ENCODE measurements at regions not wholly inside any gene's neighbourhood (a gene's known extent, or its start where the extent isn't known, plus 50 kb on each side); places are given as distances from the start of the nearest gene placed in this dataset.

GRCh38 chr13:108156749-108157148 lies 58.6 kb downstream of the LIG4 start:
- no peak for DNase-seq
- in situ Hi-C loops (cut with HindIII; ENCODE audit: low pct_ligation_motif_present, low pct_unique_long_range_greater_than_20kb, low sequenced_read_pairs): no loop called here

GRCh38 chr13:108155185-108156106 lies 59.9 kb downstream of the LIG4 start:
- in situ Hi-C loops (cut with HindIII; ENCODE audit: low pct_ligation_motif_present, low pct_unique_long_range_greater_than_20kb, low sequenced_read_pairs): no loop called here
- DNase-seq: peak; percentile 45

GRCh38 chr13:108154421-108154858 lies 60.9 kb downstream of the LIG4 start:
- in situ Hi-C loops (cut with HindIII; ENCODE audit: low pct_ligation_motif_present, low pct_unique_long_range_greater_than_20kb, low sequenced_read_pairs): no loop called here
- DNase-seq: peak; percentile 12

- no peak for DNase-seq
- in situ Hi-C loops (cut with HindIII; ENCODE audit: low pct_ligation_motif_present, low pct_unique_long_range_greater_than_20kb, low sequenced_read_pairs): no loop called here
These were observed 68.7 kb downstream of the LIG4 start for GRCh38 chr13:108146642-108147041.

- no peak for DNase-seq
- in situ Hi-C loops (cut with HindIII; ENCODE audit: low pct_ligation_motif_present, low pct_unique_long_range_greater_than_20kb, low sequenced_read_pairs): no loop called here
These were observed 72.5 kb downstream of the LIG4 start for GRCh38 chr13:108142702-108143436.

GRCh38 chr13:108137176-108137575 lies 78.2 kb downstream of the LIG4 start:
- no peak for DNase-seq
- in situ Hi-C loops (cut with HindIII; ENCODE audit: low pct_ligation_motif_present, low pct_unique_long_range_greater_than_20kb, low sequenced_read_pairs): no loop called here

GRCh38 chr13:108127406-108127805 lies 87.9 kb downstream of the LIG4 start:
- no peak for DNase-seq
- in situ Hi-C loops (cut with HindIII; ENCODE audit: low pct_ligation_motif_present, low pct_unique_long_range_greater_than_20kb, low sequenced_read_pairs): no loop called here

- in situ Hi-C loops (cut with HindIII; ENCODE audit: low pct_ligation_motif_present, low pct_unique_long_range_greater_than_20kb, low sequenced_read_pairs): no loop called here
- DNase-seq: no peak
These were observed 89.3 kb downstream of the LIG4 start for GRCh38 chr13:108126056-108126455.

GRCh38 chr13:108121406-108121805 lies 93.9 kb downstream of the LIG4 start:
- in situ Hi-C loops (cut with HindIII; ENCODE audit: low pct_ligation_motif_present, low pct_unique_long_range_greater_than_20kb, low sequenced_read_pairs): no loop called here
- DNase-seq: no peak

- in situ Hi-C loops (cut with HindIII; ENCODE audit: low pct_ligation_motif_present, low pct_unique_long_range_greater_than_20kb, low sequenced_read_pairs): no loop called here
- DNase-seq: no peak
These were observed 94.5 kb downstream of the LIG4 start for GRCh38 chr13:108120856-108121255.

GRCh38 chr13:108120302-108120701 lies 95.0 kb downstream of the LIG4 start:
- in situ Hi-C loops (cut with HindIII; ENCODE audit: low pct_ligation_motif_present, low pct_unique_long_range_greater_than_20kb, low sequenced_read_pairs): no loop called here
- DNase-seq: no peak

GRCh38 chr13:108115738-108116137 lies 99.6 kb downstream of the LIG4 start:
- in situ Hi-C loops (cut with HindIII; ENCODE audit: low pct_ligation_motif_present, low pct_unique_long_range_greater_than_20kb, low sequenced_read_pairs): no loop called here
- DNase-seq: no peak

GRCh38 chr13:108113407-108113806 lies 101.9 kb downstream of the LIG4 start:
- in situ Hi-C loops (cut with HindIII; ENCODE audit: low pct_ligation_motif_present, low pct_unique_long_range_greater_than_20kb, low sequenced_read_pairs): no loop called here
- no peak for DNase-seq

- DNase-seq: no peak
- in situ Hi-C loops (cut with HindIII; ENCODE audit: low pct_ligation_motif_present, low pct_unique_long_range_greater_than_20kb, low sequenced_read_pairs): no loop called here
These were observed 110.6 kb downstream of the LIG4 start for GRCh38 chr13:108104736-108105135.

- DNase-seq: no peak
- in situ Hi-C loops (cut with HindIII; ENCODE audit: low pct_ligation_motif_present, low pct_unique_long_range_greater_than_20kb, low sequenced_read_pairs): no loop called here
These were observed 112.6 kb downstream of the LIG4 start for GRCh38 chr13:108102771-108103170.

- in situ Hi-C loops (cut with HindIII; ENCODE audit: low pct_ligation_motif_present, low pct_unique_long_range_greater_than_20kb, low sequenced_read_pairs): no loop called here
- no peak for DNase-seq
These were observed 118.9 kb downstream of the LIG4 start for GRCh38 chr13:108096301-108096915.

GRCh38 chr13:108095036-108095435 lies 120.3 kb downstream of the LIG4 start:
- DNase-seq: no peak
- in situ Hi-C loops (cut with HindIII; ENCODE audit: low pct_ligation_motif_present, low pct_unique_long_range_greater_than_20kb, low sequenced_read_pairs): no loop called here

GRCh38 chr13:108093616-108094015 lies 121.7 kb downstream of the LIG4 start:
- no peak for DNase-seq

GRCh38 chr13:108087810-108088209 lies 127.5 kb downstream of the LIG4 start:
- in situ Hi-C loops (cut with HindIII; ENCODE audit: low pct_ligation_motif_present, low pct_unique_long_range_greater_than_20kb, low sequenced_read_pairs): no loop called here
- no peak for DNase-seq

More at GRCh38 chr13:108093616-108094015, 121.7 kb downstream of the LIG4 start:
- in situ Hi-C loops (cut with HindIII; ENCODE audit: low pct_ligation_motif_present, low pct_unique_long_range_greater_than_20kb, low sequenced_read_pairs): no loop called here

Measured in ACHN (cell line).